HG02610 (cell line): ENCODE measurements at regions not wholly inside any gene's neighbourhood (a gene's known extent, or its start where the extent isn't known, plus 50 kb on each side); places are given as distances from the start of the nearest gene placed in this dataset.

Source experiments
- ATAC-seq: cut with Tn5 transposase; IDR thresholded peaks from one replicate; pipeline ENCODE4 v1.9.1; 2021; ENCODE audit warnings: mild to moderate bottlenecking, moderate library complexity; ENCODE audit not compliant: unreplicated experiment

- ATAC-seq, result no peak
Measured at GRCh38 chr2:30338475-30338874, 107.1 kb downstream of the LBH start.

- ATAC-seq, result peak; percentile 24
Measured at GRCh38 chr2:30339071-30339470, 107.7 kb downstream of the LBH start.

GRCh38 chr2:30341500-30342267 is 105.4 kb upstream of the LCLAT1 start:
- ATAC-seq, result no peak

GRCh38 chr2:30346471-30347169 is 100.4 kb upstream of the LCLAT1 start:
- ATAC-seq, result no peak

- no peak for ATAC-seq
Measured at GRCh38 chr2:30348825-30349224, 98.2 kb upstream of the LCLAT1 start.

GRCh38 chr2:30349691-30350090 is 97.4 kb upstream of the LCLAT1 start:
- ATAC-seq, result no peak

GRCh38 chr2:30351116-30351515 is 95.9 kb upstream of the LCLAT1 start:
- ATAC-seq, result no peak

- ATAC-seq, result no peak
Measured at GRCh38 chr2:30351949-30352348, 95.1 kb upstream of the LCLAT1 start.

GRCh38 chr2:30354150-30354549 is 92.9 kb upstream of the LCLAT1 start:
- ATAC-seq, result no peak

- no peak for ATAC-seq
Measured at GRCh38 chr2:30354621-30355020, 92.4 kb upstream of the LCLAT1 start.

- ATAC-seq, result no peak
Measured at GRCh38 chr2:30355306-30355705, 91.7 kb upstream of the LCLAT1 start.

GRCh38 chr2:30356071-30356470 is 91.0 kb upstream of the LCLAT1 start:
- ATAC-seq, result no peak

- ATAC-seq, result no peak
Measured at GRCh38 chr2:30356776-30357175, 90.3 kb upstream of the LCLAT1 start.

GRCh38 chr2:30358351-30358750 is 88.7 kb upstream of the LCLAT1 start:
- no peak for ATAC-seq

- ATAC-seq, result no peak
Measured at GRCh38 chr2:30358842-30359241, 88.2 kb upstream of the LCLAT1 start.

- no peak for ATAC-seq
Measured at GRCh38 chr2:30359644-30360167, 87.3 kb upstream of the LCLAT1 start.

- no peak for ATAC-seq
Measured at GRCh38 chr2:30361751-30362394, 85.2 kb upstream of the LCLAT1 start.

- ATAC-seq, result no peak
Measured at GRCh38 chr2:30362468-30363081, 84.5 kb upstream of the LCLAT1 start.

GRCh38 chr2:30363406-30363805 is 83.6 kb upstream of the LCLAT1 start:
- no peak for ATAC-seq

GRCh38 chr2:30365201-30365600 is 81.8 kb upstream of the LCLAT1 start:
- ATAC-seq, result no peak

- ATAC-seq, result peak; percentile 53
Measured at GRCh38 chr2:30366199-30366691, 80.8 kb upstream of the LCLAT1 start.
